GM06990 (cell line): ENCODE measurements at regions not wholly inside any gene's neighbourhood (a gene's known extent, or its start where the extent isn't known, plus 50 kb on each side); places are given as distances from the start of the nearest gene placed in this dataset.

Experiments
- DNase-seq: peaks from one replicate; pipeline ENCODE4 v3.0.0-alpha.2; 2011; ENCODE audit not compliant: insufficient read length; ENCODE audit errors: extremely low read depth
- H3K27me3 ChIP-seq: replicated peaks from 2 replicates; pipeline ENCODE4 v1.6.0; 2011; ENCODE audit warnings: low read length; ENCODE audit not compliant: control insufficient read depth, insufficient read depth
- H3K36me3 ChIP-seq: 2 replicates; pipeline ENCODE4 v1.5.1; 2011; ENCODE audit warnings: low read length; ENCODE audit not compliant: control insufficient read depth, insufficient read depth
- H3K4me3 ChIP-seq: replicated peaks from 2 replicates; pipeline ENCODE4 v1.5.1; 2011; ENCODE audit warnings: low read depth, mild to moderate bottlenecking, control low read depth, low read length
- CTCF ChIP-seq: IDR thresholded peaks from 2 replicates; pipeline ENCODE4 v1.5.1; 2011; ENCODE audit warnings: low read length, control low read depth, mild to moderate bottlenecking, inconsistent platforms; ENCODE audit not compliant: insufficient read depth, poor library complexity, severe bottlenecking

GRCh38 chr21:17050646-17051045, 462.2 kb upstream of the CXADR start:
- DNase-seq = no peak
- Histone ChIP-seq H3K4me3 (no peak overlapping the region), H3K27me3 (no peaks in the 10 kb centered on the region), H3K36me3 (no peaks in the 10 kb centered on the region)
- TF ChIP-seq CTCF = no peak

GRCh38 chr21:17051054-17051453, 461.8 kb upstream of the CXADR start:
- TF ChIP-seq CTCF = no peak
- H3K36me3 ChIP-seq = no peaks in the 10 kb centered on the region
- H3K4me3 ChIP-seq = no peak overlapping the region
- no peaks in the 10 kb centered on the region for H3K27me3 ChIP-seq
- no peak for DNase-seq

DNA sequence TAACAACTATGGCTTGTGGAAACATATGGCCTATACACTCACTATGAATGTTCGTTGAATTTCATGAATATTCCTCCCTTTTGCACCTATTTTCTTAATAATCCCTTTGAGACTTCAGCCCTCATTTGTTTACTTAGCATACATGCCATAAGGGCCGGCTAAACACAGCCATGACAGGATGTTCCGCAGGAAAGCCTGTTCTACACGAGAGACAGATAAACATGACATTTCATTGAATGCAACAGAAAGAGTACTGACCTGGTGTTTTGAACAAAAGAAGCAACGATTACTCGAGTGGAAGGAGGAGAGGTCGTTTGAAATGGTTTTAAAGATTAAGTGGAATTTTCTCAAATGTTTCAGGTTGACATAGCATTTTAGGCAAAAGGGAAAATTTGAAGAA, 459.5 kb upstream of the CXADR start:
- H3K36me3 ChIP-seq = no peaks in the 10 kb centered on the region
- no peak for TF ChIP-seq CTCF
- no peak overlapping the region for H3K4me3 ChIP-seq
- no peak for DNase-seq
- no peaks in the 10 kb centered on the region for H3K27me3 ChIP-seq

- Histone ChIP-seq H3K4me3 (no peak overlapping the region), H3K27me3 (no peaks in the 10 kb centered on the region), H3K36me3 (no peaks in the 10 kb centered on the region)
- TF ChIP-seq CTCF = no peak
- no peak for DNase-seq
Measured at GRCh38 chr21:17059936-17060335, 452.9 kb upstream of the CXADR start.

DNA sequence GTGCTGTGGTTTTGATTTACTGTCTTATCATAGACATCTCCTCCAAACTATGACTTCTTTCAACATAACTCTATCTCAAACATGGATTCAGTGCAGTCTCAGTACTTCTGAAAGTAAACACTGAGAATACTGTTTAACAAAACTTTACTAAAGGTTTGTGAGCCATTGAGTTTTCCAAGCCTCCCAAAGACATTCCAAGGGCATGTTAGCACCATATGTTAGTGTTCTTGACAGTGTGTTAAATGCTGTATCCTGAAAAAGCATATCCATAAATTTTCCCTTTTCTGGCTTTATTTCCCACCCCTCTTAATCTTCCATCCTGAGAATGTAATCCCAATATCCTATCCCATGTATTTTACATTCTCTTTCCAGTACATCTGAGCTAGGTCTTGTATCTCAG, 446.8 kb upstream of the CXADR start:
- Histone ChIP-seq H3K4me3 (no peak overlapping the region), H3K27me3 (no peaks in the 10 kb centered on the region), H3K36me3 (no peaks in the 10 kb centered on the region)
- no peak for TF ChIP-seq CTCF
- DNase-seq = no peak

- H3K4me3 ChIP-seq = no peak overlapping the region
- no peak for TF ChIP-seq CTCF
- DNase-seq = no peak
- H3K36me3 ChIP-seq = no peaks in the 10 kb centered on the region
- no peaks in the 10 kb centered on the region for H3K27me3 ChIP-seq
Measured at GRCh38 chr21:17071093-17071492, 441.8 kb upstream of the CXADR start.
